Astrocyte of the spinal cord (primary cell): ENCODE measurements at regions not wholly inside any gene's neighbourhood (a gene's known extent, or its start where the extent isn't known, plus 50 kb on each side); places are given as distances from the start of the nearest gene placed in this dataset.

Experiments
- DNase-seq: peaks from one replicate; pipeline ENCODE4 v3.0.0; 2011; ENCODE audit warnings: low read depth, low spot score
- H3K4me3 ChIP-seq: 2 replicates; pipeline ENCODE4 v1.5.1; 2011; ENCODE audit warnings: low read depth, mild to moderate bottlenecking, low read length, moderate library complexity
- in situ Hi-C: cut with HindIII; loops from 2 replicates; pipeline ENCODE4 v1.10.0; 2017; ENCODE audit warnings: low sequenced_read_pairs
- TF ChIP-seq, protein P1 (sequence below): IDR thresholded peaks from 2 replicates; pipeline ENCODE4 v1.5.1; 2012; ENCODE audit warnings: low read depth, mild to moderate bottlenecking, low read length, inconsistent platforms

- TF ChIP-seq, protein P1, sequence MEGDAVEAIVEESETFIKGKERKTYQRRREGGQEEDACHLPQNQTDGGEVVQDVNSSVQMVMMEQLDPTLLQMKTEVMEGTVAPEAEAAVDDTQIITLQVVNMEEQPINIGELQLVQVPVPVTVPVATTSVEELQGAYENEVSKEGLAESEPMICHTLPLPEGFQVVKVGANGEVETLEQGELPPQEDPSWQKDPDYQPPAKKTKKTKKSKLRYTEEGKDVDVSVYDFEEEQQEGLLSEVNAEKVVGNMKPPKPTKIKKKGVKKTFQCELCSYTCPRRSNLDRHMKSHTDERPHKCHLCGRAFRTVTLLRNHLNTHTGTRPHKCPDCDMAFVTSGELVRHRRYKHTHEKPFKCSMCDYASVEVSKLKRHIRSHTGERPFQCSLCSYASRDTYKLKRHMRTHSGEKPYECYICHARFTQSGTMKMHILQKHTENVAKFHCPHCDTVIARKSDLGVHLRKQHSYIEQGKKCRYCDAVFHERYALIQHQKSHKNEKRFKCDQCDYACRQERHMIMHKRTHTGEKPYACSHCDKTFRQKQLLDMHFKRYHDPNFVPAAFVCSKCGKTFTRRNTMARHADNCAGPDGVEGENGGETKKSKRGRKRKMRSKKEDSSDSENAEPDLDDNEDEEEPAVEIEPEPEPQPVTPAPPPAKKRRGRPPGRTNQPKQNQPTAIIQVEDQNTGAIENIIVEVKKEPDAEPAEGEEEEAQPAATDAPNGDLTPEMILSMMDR, result no peak
- in situ Hi-C loops, result no loop called here
- DNase-seq, result no peak
These were observed 182.9 kb downstream of the DICER1 start for GRCh38 chr14:94974422-94974821.

DNA sequence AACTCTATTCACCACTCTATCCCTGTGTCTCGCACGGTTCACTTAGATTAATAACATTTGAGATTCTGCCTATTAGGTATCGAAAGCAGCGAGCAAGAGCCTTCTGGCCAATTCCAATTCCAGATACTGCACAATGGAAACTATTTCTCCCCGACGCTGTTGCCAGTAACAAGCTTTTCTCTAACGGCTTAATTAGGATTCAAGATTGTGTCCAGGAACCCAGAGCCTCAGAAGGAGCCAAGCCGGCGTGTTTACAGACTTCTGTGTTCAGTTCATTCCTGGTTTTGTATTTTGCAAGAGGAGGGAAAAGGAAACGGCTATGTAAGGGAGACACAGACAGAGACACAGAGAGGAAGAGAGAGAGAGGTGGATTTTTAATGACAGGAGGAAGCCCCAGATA lies 185.6 kb downstream of the DICER1 start:
- in situ Hi-C loops, result no loop called here
- H3K4me3 ChIP-seq, result no peak overlapping the region
- TF ChIP-seq, protein P1, result no peak
- no peak for DNase-seq

More at GRCh38 chr14:94974422-94974821, 182.9 kb downstream of the DICER1 start:
- H3K4me3 ChIP-seq, result no peak overlapping the region

- TF ChIP-seq, protein P1, result no peak
- DNase-seq, result no peak
- in situ Hi-C loops, result no loop called here
- no peak overlapping the region for H3K4me3 ChIP-seq
These were observed 186.2 kb downstream of the DICER1 start for GRCh38 chr14:94970941-94971730.

DNA sequence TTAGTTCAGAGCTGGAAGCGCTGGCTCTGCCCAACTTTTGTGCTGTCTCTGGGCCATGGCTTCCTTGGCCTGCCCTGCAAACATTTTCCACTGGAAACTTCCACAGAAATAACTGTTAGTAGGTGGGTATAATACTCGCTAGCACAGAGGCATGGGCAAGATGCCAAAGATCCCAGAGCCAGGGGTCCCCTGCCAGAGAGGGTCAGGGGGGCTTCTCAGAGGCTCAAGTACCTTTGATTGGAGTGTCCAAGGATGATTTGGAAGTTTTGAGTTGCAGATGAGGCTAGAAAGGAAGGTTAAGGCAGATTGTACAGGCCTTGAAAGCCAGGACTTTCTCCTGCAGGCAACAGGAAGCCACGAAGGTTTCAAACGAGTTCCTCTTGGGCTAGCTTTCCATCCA lies 187.6 kb downstream of the DICER1 start:
- DNase-seq, result no peak
- no peak overlapping the region for H3K4me3 ChIP-seq
- in situ Hi-C loops, result no loop called here
- TF ChIP-seq, protein P1, result no peak

GRCh38 chr14:94966868-94967267 lies 190.5 kb downstream of the DICER1 start:
- no peak overlapping the region for H3K4me3 ChIP-seq
- TF ChIP-seq, protein P1, result no peak
- DNase-seq, result no peak
- in situ Hi-C loops, result no loop called here

DNA sequence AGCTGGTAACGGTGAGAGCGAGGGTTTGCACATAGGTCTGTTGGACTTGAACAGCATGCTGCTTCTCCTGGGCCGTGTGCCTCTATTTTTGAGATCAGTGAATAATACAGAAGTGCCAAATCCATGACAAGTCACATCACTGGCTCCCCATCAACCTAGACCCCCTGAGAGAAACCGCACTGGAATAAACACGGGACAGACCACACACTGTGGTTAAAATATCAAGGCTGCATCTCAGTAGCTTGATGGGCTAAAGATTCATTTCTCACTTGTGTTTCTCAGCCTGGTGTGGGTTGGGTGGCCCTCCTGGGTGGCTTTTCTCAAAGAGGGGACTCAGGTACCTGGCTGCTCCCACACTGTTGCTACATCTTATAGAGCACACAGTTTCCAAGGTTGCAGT lies 191.0 kb downstream of the DICER1 start:
- no peak for DNase-seq
- in situ Hi-C loops, result no loop called here
- TF ChIP-seq, protein P1, result no peak
- H3K4me3 ChIP-seq, result no peak overlapping the region
